ENCODE measurements at regions not wholly inside any gene's neighbourhood (a gene's known extent, or its start where the extent isn't known, plus 50 kb on each side); places are given as distances from the start of the nearest gene placed in this dataset.
A peak's percentile ranks its signal among the peaks of the same experiment; 100 is the strongest.
"Not testable (repeated sequence)": the region's sequence is repeated elsewhere in the genome, so short reads cannot be mapped to it uniquely, and the experiment has no call there.

DNA sequence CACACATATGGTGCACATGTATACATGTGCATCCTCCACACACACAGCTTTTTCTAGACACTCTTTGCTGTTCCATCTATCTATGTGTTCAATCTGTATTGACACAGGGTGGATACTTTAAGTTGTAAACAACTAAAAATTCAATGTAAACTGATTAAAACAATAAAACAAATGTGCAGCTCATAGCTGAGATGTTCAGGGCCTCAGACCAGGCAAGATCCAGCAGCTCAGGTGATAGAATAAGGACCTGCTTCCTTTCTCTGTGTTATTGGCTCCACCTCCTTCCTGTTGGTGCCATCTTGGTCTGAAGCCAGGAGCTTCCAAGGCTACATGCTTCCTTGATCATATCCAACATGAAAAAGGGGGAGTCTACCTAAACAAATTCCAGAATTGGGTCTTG is 158.1 kb upstream of the RFLNA start:
- no peak for DNase-seq (ENCODE audit: low read depth)
- in situ Hi-C loops (cut with HindIII; ENCODE audit: low sequenced_read_pairs): no loop called here
- no peak overlapping the region for H3K4me3 ChIP-seq (ENCODE audit: low read depth, low read length)
- TF ChIP-seq, protein P1, sequence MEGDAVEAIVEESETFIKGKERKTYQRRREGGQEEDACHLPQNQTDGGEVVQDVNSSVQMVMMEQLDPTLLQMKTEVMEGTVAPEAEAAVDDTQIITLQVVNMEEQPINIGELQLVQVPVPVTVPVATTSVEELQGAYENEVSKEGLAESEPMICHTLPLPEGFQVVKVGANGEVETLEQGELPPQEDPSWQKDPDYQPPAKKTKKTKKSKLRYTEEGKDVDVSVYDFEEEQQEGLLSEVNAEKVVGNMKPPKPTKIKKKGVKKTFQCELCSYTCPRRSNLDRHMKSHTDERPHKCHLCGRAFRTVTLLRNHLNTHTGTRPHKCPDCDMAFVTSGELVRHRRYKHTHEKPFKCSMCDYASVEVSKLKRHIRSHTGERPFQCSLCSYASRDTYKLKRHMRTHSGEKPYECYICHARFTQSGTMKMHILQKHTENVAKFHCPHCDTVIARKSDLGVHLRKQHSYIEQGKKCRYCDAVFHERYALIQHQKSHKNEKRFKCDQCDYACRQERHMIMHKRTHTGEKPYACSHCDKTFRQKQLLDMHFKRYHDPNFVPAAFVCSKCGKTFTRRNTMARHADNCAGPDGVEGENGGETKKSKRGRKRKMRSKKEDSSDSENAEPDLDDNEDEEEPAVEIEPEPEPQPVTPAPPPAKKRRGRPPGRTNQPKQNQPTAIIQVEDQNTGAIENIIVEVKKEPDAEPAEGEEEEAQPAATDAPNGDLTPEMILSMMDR (IDR thresholded peaks at IDR 0.05; ENCODE audit: low read depth, low read length, missing control alignments): no peak

DNA sequence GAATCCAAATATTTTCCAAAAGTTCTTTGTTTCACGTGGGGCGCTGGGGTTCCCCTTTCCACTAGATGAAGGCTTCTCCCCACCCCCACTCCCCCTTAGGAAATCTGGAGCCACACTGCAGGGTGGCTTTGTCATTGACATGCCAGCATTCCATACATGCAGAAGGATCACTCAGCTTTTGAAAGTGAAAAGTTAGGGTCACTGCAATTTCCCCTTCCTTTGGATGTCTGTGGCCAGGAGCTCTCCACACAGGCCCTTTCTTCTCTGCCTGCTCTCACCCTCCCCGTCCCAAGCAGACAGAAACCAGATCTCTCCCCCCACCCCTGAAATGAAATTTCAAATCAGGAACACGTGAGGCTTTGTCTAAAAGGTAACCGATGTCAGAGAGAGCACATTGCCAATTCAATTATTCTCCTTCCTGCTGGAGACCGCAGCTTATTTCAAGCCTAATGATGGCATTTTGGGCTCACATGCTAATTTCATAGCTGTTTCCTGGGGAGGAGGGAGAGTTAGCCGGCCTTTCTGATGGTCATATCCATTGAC is 153.9 kb upstream of the RFLNA start:
- H3K4me3 ChIP-seq (ENCODE audit: low read depth, low read length): no peak overlapping the region
- TF ChIP-seq, protein P1 (IDR thresholded peaks at IDR 0.05; ENCODE audit: low read depth, low read length, missing control alignments): no peak
- DNase-seq (ENCODE audit: low read depth): peak; percentile 3
- in situ Hi-C loops (cut with HindIII; ENCODE audit: low sequenced_read_pairs): no loop called here

DNA sequence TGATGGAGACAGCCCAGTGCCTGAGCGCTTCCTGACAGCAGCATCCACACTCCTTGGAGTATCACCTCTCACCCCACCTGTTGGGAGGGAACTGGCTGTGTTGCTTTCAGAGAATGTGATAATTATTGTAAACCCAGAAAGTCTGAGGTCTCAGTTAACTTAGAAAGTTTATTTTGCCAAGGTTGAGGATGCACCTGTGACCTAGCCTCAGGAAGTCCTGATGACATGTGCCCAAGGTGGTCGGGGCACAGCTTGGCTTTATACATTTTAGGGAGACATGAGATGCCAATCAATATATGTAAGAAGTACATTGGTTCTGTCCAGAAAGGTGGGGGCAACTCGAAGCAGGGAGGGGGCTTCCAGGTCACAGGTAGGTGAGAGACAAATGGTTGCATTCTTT is 153.3 kb upstream of the RFLNA start:
- not testable (repeated sequence) for H3K4me3 ChIP-seq (ENCODE audit: low read depth, low read length)

DNA sequence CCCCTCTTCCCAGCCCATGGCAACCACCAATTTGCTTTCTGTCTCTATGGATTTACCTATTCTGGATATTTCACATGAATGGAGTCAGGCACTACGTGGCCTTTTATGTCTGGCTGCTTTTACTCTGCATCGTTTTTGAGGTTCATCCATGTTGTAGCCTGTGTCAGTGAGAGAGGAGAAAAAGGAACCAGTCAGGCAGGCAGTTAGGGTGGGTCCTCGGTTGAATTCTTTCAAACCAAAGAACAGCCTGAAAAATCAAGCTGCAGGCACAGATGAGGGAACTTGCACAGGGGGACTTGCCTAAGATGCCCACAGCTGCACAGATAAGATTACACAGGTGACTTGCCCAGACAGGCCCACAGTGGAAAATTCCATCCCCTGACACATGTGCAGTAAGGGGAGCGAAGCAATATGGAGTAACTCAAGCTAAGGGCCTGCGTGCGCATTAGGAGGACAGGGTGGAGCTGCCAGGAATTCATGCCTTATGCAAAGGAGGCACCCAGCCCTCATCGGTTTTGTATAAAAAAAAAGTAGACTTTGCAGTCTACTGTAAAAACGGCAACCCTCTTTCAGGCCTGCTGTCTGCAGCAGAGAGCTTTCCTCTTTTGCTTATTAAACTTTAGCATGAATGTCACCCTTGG is 152.4 kb upstream of the RFLNA start:
- in situ Hi-C loops (cut with HindIII; ENCODE audit: low sequenced_read_pairs): no loop called here
- no peak for DNase-seq (ENCODE audit: low read depth)
- H3K4me3 ChIP-seq (ENCODE audit: low read depth, low read length): no peak overlapping the region
- TF ChIP-seq, protein P1 (IDR thresholded peaks at IDR 0.05; ENCODE audit: low read depth, low read length, missing control alignments): no peak

More for the DNA sequence above, 153.3 kb upstream of the RFLNA start:
- DNase-seq (ENCODE audit: low read depth); in situ Hi-C loops (cut with HindIII; ENCODE audit: low sequenced_read_pairs): not testable (repeated sequence)

DNA sequence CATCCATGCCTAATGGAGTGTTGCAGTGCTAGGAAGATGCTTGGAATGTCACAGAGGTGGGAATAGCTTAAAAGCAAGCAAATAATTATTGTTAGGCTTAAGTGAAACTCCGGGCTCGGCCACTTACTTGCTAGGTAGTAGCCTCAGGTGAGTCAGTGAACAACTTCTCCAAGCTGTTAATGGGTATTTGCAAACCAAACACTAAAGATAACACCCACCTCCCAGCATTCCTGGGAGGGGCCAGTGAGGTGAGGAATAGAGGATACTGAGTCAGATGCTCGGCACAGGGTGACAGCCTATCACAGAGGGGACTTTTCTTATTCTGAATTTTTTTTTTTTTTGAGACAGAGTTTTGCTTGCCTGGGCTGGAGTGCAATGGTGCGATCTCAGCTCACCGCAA is 151.2 kb upstream of the RFLNA start:
- H3K4me3 ChIP-seq (ENCODE audit: low read depth, low read length): no peak overlapping the region
- DNase-seq (ENCODE audit: low read depth): no peak
- TF ChIP-seq, protein P1 (IDR thresholded peaks at IDR 0.05; ENCODE audit: low read depth, low read length, missing control alignments): no peak
- in situ Hi-C loops (cut with HindIII; ENCODE audit: low sequenced_read_pairs): no loop called here

DNA sequence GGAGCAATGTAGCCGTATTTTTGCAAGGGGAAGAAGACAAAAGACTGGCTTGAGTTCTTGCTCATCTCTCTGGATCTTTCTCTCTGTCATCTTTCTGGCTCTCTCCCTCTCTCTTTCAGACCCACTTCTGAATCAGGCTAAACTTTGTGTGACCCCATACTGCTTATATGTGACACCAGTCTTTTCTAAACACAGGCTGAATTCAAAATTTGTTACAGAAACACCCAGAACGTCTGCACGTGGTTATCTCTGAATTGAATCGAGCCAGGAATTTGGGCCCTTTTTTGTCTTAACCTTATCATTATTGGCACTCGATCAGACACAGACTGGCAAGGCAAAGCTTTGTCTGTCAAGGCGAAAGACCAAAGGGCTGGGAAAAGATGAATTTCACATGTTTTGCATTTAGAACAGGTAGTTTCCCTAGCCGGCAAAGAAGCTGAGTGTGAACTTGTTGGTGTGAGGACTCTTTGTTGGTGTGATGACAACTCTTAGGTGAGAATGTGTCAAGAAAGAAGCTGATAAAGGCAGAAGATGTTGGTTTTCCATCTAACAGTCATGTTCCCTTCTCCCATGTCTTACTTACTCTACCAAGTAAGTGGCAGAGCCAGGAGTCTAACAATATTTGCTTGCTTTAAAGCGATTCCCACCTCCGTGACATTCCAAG is 150.2 kb upstream of the RFLNA start:
- in situ Hi-C loops (cut with HindIII; ENCODE audit: low sequenced_read_pairs): no loop called here
- TF ChIP-seq, protein P1 (IDR thresholded peaks at IDR 0.05; ENCODE audit: low read depth, low read length, missing control alignments): no peak
- H3K4me3 ChIP-seq (ENCODE audit: low read depth, low read length): no peak overlapping the region
- no peak for DNase-seq (ENCODE audit: low read depth)

DNA sequence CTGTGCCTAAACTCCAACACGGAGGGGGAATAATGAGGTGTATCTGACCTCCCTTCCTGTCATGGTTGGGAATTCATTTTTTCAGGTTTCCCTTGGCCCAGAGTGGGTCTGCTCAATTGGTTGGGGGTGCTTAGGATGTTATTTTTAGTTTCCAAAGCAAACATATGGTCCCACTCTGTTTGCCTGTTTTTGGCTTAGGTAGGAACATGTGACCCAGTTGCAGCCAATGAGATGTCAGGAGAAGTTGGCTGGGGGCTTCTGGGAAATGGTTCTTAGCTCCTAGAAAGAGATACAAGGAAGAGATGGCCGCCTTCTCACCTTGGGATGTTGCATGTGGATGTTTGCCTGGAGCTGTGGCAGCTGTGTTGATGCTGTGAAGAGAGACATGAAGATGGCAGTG is 147.9 kb upstream of the RFLNA start:
- DNase-seq (ENCODE audit: low read depth): no peak
- in situ Hi-C loops (cut with HindIII; ENCODE audit: low sequenced_read_pairs): no loop called here
- no peak overlapping the region for H3K4me3 ChIP-seq (ENCODE audit: low read depth, low read length)
- TF ChIP-seq, protein P1 (IDR thresholded peaks at IDR 0.05; ENCODE audit: low read depth, low read length, missing control alignments): no peak

All from astrocyte of the cerebellum (primary cell).